ENCODE measurements at regions not wholly inside any gene's neighbourhood (a gene's known extent, or its start where the extent isn't known, plus 50 kb on each side); places are given as distances from the start of the nearest gene placed in this dataset.

DNA sequence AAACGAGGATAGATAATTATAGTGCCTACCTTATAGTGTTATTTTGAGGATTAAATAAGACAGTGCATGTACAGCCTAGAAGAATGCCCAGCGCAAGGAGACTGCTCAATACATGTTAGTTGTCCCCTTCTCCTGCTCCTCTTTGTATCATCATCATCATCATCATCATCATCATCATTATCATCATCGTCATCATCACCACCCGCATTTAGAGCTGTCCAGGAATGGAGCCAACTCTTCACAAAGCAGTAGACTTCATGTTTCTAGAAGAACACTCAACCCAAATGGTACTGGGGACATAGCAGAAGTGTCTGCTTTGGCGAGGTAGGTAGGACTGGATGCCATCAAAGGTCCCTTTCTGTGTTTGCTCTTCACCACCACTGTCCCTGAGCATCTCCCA is 116.0 kb downstream of the TRIM43 start:
- TF ChIP-seq CTCF (conservative IDR thresholded peaks at IDR 0.05) = no peak
- no peak for TF ChIP-seq ZFX (IDR thresholded peaks at IDR 0.05)
